Keratinocyte (primary cell): ENCODE measurements at regions not wholly inside any gene's neighbourhood (a gene's known extent, or its start where the extent isn't known, plus 50 kb on each side); places are given as distances from the start of the nearest gene placed in this dataset.

Experiments
- EZH2 ChIP-seq: IDR thresholded peaks from one replicate; pipeline ENCODE4 v1.6.1; 2012; ENCODE audit warnings: inconsistent platforms, mild to moderate bottlenecking, low read length, moderate library complexity
- TF ChIP-seq, protein P1 (sequence below), 3 experiments: IDR thresholded peaks in 1 of 3; conservative IDR thresholded peaks in 1 of 3; optimal IDR thresholded peaks in 1 of 3; 2 replicates in 2 of 3; 3 replicates in 1 of 3; pipeline versions ENCODE3 to v1.5.1; 2011; ENCODE audit warnings: low read length in 3 of 3, mild to moderate bottlenecking in 3 of 3, moderate library complexity in 2 of 3, control low read depth in 1 of 3, inconsistent platforms in 1 of 3; ENCODE audit not compliant: insufficient read depth in 2 of 3; ENCODE audit errors: extremely low read depth in 1 of 3

DNA sequence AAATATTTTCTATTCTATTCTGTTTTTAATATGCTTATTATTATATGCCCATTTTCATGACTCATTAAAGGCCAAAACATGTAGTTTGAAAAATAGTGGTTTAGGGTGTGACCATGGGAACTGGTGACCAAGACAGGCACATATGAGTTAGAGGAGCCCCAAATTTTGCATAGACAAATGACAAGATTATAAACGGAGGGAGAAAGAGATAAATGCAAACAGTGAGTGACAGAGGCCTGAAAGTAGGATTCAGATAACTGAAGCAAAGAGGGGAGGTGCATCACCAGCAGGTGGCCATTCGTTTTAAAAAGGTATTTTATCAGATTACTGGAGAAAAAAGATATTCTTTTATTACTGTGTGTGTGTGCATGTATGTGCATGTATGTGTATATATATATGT lies 391.5 kb upstream of the CHORDC1 start:
- TF ChIP-seq, protein P1, sequence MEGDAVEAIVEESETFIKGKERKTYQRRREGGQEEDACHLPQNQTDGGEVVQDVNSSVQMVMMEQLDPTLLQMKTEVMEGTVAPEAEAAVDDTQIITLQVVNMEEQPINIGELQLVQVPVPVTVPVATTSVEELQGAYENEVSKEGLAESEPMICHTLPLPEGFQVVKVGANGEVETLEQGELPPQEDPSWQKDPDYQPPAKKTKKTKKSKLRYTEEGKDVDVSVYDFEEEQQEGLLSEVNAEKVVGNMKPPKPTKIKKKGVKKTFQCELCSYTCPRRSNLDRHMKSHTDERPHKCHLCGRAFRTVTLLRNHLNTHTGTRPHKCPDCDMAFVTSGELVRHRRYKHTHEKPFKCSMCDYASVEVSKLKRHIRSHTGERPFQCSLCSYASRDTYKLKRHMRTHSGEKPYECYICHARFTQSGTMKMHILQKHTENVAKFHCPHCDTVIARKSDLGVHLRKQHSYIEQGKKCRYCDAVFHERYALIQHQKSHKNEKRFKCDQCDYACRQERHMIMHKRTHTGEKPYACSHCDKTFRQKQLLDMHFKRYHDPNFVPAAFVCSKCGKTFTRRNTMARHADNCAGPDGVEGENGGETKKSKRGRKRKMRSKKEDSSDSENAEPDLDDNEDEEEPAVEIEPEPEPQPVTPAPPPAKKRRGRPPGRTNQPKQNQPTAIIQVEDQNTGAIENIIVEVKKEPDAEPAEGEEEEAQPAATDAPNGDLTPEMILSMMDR (optimal IDR thresholded peaks at IDR 0.05 in 1 of 3, IDR thresholded peaks at IDR 0.05 in 1 of 3, conservative IDR thresholded peaks at IDR 0.05 in 1 of 3; ENCODE audit: extremely low read depth in 1 of 3, insufficient read depth in 2 of 3, low read length in 3 of 3) = no peak
- no peak for TF ChIP-seq EZH2
